ENCODE measurements at regions not wholly inside any gene's neighbourhood (a gene's known extent, or its start where the extent isn't known, plus 50 kb on each side); places are given as distances from the start of the nearest gene placed in this dataset.

DNA sequence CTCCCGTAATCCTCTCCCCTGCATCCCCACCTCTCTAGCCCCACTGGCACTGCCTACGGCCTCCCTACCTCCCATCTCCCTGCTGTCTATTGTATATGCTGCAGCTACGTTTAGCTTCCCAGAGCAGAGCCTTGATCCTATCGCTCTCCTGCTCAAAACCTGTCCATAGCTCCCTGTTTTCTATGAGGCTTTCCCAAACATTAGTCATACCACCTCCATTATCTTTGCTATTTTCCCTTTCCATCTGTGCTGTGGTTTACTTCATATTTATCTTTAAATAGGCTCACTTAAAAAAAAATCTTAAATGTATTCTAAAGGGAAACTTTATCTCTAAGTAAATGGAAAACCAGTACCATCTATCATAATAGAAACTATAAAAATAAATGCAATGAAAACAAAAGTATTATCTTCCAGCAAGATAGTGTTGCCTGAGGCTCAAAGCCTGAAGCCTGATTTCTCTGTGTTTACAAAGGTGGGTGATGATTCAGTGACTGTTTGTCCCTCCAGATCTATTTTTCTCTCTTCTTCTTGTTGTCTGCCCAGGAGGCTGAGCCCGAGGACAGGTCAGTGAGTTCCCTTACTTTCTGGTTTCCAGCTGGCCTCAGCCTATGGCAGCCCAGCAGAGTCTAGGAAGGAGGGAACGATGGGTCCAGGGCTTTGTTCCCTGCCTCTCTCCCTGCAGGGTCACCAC is 397.1 kb upstream of the CFAP20DC start:
- no peak for DNase-seq

DNA sequence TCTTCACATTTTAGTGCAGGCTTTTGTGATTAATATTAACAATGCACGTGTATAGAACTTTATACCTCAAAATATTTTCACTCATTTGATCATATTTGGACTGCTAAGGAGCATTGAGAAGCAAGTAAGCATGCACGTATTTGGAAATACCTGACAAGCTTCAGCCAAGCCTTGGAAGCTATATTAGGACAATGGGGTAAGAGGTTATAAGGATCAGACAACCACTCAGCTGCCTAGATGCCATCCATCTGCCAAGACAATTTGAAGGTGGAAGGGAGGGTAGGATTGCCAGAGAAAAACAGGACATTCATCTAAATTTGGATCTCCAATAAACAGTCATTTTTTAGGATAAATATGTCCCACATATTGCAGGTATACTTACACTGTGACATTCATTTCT is 394.9 kb upstream of the CFAP20DC start:
- no peak for DNase-seq

DNA sequence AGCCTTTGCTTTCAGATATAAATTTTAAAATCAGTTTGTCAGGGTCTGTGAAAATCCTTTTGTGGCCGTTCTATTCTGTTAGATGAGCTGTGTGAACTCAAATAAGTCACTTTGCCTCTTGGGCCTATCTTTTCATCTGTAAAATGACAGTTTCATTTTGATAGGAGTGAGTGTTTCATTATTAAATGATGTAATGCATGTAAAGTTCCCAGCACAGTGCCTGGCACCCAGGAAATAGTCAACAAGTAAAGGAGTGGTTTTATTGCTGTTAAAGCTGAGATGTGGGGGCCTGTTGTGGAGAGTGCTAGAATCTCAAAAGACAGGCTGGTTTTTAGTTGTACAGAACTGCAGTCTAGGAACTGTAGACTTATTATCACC is 394.5 kb upstream of the CFAP20DC start:
- DNase-seq = no peak

DNA sequence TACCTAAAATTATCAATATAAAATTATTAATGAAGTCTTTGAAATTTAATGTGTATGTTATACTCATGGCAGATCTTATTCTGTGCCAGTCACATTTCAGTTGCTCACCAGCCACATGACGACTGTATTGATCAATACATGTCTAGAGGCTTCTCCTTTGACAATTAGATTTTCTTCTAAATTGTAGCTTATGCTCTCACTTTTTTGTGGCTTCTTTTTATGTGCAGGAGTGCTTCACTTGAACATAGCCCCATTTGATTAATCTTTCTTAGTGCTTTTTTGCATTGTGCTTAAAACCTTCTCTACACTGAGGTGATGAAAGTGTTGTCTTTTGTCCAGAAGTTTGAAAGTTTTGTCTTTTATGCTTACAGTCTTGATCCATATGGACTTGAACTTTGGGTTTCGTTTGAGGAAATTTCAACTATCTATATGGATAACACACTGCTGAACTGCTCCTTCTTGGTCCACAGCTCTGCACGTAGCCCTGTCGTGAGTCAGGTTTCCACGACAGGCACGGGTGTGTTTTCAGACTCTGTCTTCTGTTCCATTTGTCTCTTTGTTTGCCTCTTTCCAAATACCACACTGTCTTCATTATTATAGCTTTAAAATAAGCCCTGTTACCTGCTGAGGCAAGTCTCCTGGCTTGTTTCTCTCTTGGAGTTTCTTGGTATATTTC is 393.9 kb upstream of the CFAP20DC start:
- DNase-seq = no peak

DNA sequence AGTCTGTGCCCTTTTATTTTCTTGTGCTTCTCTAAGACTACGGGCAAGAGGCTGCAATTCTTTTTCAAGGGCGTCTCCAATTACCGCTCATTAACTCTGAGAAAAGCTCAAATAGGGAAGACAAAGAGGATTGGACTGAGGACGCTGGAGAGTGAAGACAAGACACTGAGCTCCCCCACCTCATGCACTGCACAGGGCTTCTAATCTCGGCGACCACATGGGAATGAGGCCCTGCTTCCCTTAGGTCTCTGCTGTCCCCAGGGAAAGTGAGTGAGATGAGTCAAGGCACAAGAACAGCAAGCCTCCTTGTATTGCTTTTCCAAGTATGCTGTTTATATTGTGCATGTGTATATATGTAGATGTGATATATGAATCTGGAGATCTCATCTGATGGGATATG is 392.2 kb upstream of the CFAP20DC start:
- DNase-seq = no peak

DNA sequence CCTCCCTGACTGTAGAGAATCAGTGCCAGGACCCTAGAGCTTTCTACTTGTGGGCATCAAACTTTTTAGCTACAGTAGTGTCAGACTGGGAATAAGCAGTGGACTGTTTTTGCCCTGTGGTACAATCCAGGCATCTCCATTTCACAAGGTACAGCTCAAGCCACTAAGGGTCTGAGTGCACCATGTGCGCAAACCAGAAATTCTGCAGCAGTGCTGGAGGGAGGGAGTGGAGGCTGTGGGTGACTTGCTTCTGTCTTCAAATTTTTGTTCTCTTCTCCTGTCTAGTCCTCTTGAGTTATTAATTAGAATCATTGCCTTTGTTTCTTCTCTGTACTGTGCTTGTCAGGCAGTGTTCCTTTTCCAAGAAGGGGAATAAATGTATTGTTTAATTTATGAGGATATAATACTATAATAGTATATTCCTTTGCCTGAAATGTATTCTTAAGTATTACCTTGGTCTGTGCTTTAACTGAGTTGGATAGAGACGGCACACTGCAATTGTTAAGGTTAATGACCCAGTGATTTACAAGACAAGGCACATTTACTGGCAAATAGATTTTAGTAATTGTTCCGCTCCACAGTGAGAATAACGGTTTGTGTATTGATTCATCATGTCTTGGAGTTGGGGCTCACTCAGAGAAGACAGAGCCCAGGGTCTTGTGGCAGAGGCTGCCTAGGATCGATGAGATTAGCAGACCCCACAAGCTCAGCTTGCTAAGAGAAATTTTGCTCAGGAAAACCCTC is 390.6 kb upstream of the CFAP20DC start:
- no peak for DNase-seq

DNA sequence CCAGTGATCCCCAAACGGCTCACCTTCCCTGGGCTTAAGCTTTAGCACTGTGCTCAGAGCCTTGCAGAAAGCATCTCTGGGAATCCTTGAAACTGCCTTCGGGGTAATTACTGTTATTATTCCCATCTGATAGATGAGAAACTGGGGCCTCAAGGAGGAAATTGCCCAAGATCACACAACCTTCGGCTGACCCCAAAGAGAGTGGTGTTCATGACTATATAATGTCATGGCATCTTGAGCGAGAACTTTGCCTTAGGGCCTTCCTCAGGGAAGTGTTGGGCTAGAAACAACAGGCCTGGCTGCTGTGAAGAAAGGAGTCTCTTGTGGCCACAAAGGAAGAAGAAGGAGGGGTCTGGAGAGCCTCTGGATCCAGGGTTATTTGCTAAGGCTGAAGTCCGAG is 388.7 kb upstream of the CFAP20DC start:
- DNase-seq = no peak

DNA sequence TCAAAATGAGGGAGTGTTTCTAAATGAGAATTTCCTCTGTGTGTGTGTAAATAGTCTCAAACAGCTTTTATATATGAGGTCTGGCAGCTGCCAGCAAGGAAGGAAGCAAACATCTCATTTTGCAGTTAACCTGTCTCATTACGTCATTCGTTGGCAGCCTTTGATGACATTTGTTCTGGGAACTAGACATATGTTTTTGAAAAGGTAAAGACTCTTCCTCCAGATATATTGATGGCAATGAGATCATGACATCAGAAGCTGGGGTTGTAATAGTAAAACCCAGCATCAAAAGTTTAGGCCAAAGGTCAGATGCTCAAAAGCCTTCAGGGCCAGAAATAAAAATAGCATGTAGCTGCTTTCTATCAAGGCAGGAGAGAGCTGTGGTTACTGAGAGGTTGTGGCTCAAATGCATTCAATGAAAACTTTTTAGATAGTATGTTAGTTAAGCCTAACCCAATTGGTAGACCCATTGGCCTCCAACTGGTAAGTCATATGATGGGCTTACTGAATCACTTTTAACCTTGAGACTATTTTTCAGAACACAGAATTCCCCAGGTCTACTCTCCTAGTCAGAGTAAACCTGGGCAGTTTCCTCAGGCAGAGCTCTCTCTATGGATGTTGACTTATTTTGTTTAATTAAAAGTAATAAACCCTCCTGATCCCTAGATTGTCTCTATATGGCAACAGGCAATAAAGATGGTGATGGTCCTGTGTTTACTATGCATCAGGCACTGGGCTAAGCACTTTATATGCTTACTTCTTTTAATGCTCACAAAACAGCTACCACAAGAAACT is 386.5 kb upstream of the CFAP20DC start:
- DNase-seq = no peak

DNA sequence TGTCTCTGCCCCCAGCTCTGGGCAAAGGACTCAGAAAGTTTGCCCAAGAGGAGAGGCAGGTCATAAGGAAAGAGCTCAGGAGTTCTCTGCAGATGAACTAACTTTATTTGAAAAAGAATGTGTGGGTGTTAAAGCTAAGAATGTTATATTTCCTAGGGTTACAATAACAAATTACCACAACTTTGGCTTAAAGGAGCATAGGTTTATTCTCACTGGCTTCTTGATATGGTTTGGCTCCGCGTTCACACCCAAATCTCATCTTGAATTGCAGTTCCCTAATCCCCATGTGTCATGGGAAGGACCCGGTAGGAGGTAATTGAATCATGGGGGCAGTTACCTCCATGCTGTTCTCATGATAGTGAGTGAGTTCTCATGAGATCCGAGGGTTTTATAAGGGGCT is 383.7 kb upstream of the CFAP20DC start:
- DNase-seq = no peak

DNA sequence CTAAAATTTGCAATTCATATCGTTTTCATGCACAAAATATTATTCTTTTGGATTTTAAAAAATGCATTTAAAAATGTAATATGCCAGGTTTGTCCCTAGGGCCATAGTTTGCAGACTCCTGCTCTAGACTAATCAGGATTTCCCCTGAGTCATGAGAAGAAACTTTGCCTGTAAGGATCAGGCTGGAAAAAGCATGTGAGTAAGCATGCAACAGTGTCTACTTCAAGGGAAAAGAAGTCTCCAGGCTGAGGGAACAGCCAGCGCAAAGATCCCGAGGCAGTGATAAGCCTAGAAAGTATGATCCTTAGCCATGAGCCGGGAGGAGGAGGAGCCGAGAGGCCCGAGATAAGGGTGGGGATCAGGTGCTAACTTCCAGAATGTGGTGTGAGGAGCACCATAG is 382.8 kb upstream of the CFAP20DC start:
- DNase-seq = no peak

DNA sequence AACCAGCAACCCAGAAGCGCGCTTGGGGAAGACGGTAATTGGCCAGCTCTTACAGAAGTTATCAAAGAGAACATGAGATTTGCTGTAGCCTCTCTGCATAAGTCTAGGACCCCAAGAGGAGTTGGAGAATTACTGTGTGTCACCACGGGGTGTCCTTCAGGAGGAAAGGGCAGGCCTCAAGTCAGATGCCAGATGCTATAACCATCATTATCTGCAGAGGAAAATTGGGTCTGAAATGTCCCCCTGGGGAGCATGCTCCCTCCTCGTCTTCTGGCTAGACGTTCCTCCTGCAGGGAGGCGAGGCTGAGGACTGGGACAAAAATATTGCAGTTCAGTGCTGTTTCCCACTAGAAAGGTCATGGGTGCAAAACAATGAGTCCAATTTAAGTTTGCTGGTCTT is 380.5 kb upstream of the CFAP20DC start:
- DNase-seq = no peak

DNA sequence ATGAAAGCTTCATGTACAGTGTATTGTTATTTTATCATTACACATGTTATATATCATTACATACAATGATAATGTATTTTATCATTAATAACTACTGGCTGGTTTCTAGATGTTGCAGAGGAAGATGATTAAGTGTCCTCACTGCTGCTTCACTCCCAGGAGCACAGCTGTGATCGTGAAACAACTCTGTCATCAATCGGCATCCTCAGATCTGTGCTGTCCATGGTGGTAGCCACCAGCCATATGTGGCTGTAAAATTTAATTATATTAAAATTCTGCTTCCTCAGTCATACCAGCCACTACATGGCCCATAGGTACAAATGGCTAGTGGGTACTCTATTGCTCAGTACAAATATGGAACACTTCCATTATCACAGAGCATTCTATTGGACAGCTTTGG is 379.4 kb upstream of the CFAP20DC start:
- no peak for DNase-seq

DNA sequence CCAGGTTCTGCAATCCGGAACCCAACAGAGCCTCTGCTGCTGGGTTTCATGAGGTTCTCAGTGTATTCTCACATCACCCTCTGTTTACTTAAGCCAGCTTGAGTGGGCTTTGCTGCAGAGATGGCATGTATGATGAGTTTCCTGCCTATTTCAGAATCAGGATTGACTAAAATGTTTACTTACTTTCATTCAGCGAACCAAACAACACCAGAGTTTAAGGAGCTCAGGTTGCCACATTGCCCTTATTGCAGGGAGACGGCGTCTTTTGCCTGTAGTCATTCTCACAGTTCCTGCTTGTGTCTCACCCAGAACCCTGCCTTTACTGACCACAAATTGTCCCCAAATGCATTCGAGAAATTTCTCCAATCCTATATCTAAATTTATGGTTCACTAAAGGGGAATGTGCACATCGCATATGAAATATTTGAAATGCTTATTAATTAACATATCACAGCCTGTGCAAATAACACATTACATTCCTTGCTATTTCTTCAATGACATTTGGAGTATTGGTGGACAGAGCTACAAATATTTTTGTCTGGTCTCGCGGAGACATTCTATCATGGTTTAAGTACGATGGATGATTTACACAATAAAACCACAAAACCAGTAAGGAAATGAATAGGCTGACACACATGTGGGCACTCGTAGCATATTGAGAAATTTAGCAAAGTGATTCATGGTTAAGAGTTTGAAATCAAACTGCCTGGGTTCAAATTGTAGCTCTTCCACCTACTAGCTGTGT is 377.2 kb upstream of the CFAP20DC start:
- DNase-seq = no peak

DNA sequence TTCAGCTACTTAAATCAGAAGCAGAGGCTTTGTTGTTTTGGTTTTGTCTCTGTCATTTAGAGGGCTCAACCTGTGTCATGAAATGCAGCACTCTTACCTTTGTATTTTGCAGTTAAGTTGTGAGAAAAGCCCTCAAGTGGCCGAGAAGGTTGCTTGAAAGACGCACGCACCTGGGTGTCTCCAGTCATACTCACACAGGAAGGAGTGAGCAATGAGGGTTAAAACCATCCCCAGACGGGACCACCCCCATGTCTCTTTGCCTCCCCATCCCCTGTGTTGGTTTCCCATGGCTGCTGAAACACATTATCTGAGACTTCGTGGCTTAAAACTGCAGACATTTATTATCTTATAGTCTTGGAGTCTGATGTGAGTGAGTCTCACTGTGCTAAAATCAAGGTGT is 376.1 kb upstream of the CFAP20DC start:
- DNase-seq = no peak

DNA sequence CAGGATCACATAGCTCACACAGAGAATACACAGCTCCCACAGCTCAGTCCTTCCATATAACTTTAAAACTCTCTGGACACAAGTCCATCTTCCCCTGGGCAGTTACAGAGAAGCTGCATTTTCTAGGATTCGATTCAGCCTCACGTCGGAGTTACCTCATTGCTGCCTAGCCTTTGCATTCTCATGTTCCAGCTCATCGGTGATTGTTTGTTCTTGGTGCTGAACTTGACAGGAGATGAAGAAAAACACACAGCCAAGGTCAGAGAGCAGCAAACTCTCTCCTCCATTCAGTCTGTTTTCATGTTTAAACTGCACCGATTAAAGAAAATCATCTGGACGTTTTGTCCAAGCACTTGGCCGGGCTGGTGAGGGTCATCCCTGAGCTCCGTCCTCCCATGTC is 375.5 kb upstream of the CFAP20DC start:
- no peak for DNase-seq

DNA sequence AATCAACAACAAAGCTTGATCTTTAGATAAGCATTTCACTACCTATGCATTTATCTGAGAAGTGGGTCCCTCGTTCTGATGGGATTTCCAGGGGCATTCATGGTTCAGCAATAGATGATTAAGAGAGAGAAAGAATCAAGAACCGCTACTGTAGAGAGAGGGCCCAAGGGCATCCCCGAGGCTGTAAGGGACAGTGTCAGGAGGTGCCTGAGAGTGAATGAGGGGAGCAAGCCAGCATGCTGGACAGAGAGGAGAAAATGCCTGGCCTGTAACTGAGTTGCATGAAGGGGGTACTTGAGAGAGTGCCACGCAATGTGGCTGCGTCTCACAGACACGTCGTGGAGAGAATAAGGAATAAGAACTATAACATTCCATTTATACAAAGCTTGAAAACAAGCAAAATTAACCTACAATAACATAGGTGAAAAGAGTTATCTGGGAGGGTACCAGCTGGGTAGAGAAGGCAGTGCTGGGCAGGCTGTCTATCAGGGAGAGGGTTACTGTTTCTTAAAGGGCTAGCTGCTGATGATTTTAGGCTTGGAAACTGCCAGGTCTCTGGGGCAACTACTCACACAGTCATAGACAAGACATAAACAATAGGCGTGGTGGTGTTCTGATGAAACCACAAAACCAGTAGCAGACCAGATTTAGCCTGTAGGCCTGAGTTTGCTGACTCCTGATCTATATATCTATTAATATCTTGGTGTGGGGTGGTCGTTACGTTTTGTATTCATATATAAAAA is 374.6 kb upstream of the CFAP20DC start:
- no peak for DNase-seq

DNA sequence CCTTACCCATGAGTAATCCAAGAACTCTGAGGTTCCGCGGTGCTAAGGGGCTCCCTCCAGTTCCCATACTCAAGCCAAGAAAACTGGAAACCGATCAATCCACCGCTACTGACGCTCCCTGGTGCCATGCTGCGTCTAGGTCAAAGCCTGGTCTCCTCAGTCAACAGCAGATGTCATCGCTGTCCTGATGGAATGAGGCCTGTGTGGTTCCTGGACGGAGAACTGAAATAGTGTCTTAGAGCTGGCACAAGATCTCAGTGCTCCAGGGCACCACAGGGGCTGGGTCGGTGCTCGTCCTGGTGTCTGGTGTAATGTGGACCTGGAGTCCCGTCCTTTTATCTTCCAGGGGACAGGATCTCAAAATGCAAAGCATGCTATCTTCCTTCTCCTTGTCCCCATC is 373.9 kb upstream of the CFAP20DC start:
- DNase-seq = no peak

DNA sequence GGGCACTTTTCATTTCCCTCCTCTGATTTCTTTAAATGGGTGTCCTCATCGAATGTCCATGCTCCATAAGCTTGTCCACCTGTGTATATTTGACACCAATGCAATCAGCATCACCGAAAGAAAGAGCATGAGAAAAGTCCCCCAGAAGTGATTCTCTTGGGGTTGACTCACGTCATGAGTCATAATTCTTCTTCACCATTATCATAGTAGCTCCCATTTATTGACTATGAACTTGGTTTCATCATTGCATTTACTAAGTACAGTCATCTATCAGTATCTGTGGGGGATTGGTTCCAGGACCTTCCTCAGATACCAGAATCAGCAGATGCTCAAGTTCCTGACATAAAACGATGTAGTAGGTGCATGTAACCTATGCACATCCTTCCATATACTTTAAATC is 372.5 kb upstream of the CFAP20DC start:
- DNase-seq = no peak

DNA sequence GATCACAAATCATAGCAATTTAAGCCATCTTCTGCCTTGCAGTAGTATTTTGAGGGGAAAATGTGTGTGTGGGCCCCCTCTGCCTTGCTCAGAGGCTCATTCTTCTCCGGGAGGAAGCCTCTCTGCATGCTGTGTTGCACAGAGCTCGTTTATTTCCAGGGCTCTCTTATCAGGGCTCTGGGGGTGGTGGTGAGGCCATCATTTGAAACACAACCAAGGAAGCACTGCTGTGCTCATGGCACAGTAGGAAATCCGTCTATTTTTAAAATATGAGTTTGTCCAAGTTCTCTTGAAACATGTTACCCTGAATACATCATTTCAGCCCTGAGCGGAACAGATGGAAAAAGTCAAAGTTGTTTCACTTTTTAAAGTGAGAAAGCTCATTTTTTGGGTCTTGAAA is 369.0 kb upstream of the CFAP20DC start:
- DNase-seq = no peak

DNA sequence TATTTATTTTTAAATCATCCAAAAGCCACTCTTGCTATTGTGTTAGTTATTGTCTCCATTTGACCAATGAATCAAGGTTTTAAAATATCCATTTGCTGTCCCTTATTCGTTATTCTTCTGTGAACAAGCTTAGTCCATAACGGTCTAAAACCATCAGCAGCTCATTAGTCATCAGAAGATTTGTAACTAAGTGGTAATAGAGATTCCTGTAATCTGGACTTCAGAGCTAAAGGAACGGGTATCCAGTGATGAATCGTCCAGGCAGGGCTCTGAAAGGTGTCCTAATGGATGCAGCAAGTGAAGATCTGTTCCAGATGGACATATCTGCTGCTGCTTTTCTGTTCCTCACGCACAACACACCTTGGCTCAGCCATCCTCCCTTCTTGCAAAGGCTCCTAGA is 362.7 kb upstream of the CFAP20DC start:
- DNase-seq = no peak

DNA sequence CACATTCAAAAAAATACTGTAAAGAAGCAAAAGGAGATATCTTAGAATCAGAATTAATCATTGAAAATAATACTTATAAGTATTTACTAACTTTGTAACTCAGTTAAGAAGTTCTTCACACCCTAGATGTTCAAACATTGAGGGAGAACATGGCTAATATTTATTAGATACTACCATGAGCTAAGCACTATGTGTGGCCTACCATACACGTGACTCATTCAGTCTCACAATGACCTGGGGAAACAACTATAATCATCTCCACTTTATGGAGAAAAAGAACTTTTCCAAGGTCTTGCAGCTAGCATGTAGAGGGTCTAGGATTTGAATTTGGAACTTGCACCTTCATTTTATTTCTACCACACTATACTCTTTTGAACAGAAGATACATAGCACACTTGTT is 361.9 kb upstream of the CFAP20DC start:
- no peak for DNase-seq
